ENCODE measurements at regions not wholly inside any gene's neighbourhood (a gene's known extent, or its start where the extent isn't known, plus 50 kb on each side); places are given as distances from the start of the nearest gene placed in this dataset.

GRCh38 chr10:23528419-23528818, 89.5 kb downstream of the OTUD1 start:
- no peak for TF ChIP-seq CTCF (IDR thresholded peaks at IDR 0.05)
- TF ChIP-seq POLR2A (IDR thresholded peaks at IDR 0.05): no peak

All from Peyer's patch (tissue), 4 donors.